ENCODE measurements at regions not wholly inside any gene's neighbourhood (a gene's known extent, or its start where the extent isn't known, plus 50 kb on each side); places are given as distances from the start of the nearest gene placed in this dataset.
A peak's percentile ranks its signal among the peaks of the same experiment; 100 is the strongest.
"Not testable (repeated sequence)": the region's sequence is repeated elsewhere in the genome, so short reads cannot be mapped to it uniquely, and the experiment has no call there.

- H3K9me3 Mint-ChIP-seq; ATAC-seq; H3K27ac Mint-ChIP-seq; H3K36me3 Mint-ChIP-seq; DNase-seq (ENCODE audit: low spot score in 2 of 2): not testable (repeated sequence)
These were observed 185.9 kb upstream of the ZNF644 start for GRCh38 chr1:91207691-91208090.

GRCh38 chr1:91204150-91204549 lies 182.3 kb upstream of the ZNF644 start:
- not testable (repeated sequence) for H3K36me3 Mint-ChIP-seq; H3K9me3 Mint-ChIP-seq; ATAC-seq; DNase-seq (ENCODE audit: low spot score in 2 of 2); H3K27ac Mint-ChIP-seq

- DNase-seq (ENCODE audit: low spot score in 2 of 2): no peak
- no peak for ATAC-seq
- H3K9me3 Mint-ChIP-seq: no peaks in the 10 kb centered on the region
- H3K27ac Mint-ChIP-seq: no peak overlapping the region
- H3K36me3 Mint-ChIP-seq: no peaks in the 10 kb centered on the region
These were observed 179.9 kb upstream of the ZNF644 start for GRCh38 chr1:91201694-91202093.

- Mint-ChIP-seq H3K9me3 (no peaks in the 10 kb centered on the region), H3K36me3 (no peaks in the 10 kb centered on the region), H3K27ac (no peak overlapping the region)
- DNase-seq (ENCODE audit: low spot score in 2 of 2) (no peak), ATAC-seq (no peak)
These were observed 179.3 kb upstream of the ZNF644 start for GRCh38 chr1:91201176-91201575.

GRCh38 chr1:91200675-91201074 lies 178.8 kb upstream of the ZNF644 start:
- no peak for ATAC-seq
- Mint-ChIP-seq H3K9me3 (no peaks in the 10 kb centered on the region), H3K27ac (no peak overlapping the region), H3K36me3 (no peaks in the 10 kb centered on the region)
- DNase-seq (ENCODE audit: low spot score in 2 of 2): no peak

GRCh38 chr1:91199988-91200387 lies 178.2 kb upstream of the ZNF644 start:
- Mint-ChIP-seq H3K36me3 (no peaks in the 10 kb centered on the region), H3K27ac (no peak overlapping the region), H3K9me3 (no peaks in the 10 kb centered on the region)
- ATAC-seq (no peak), DNase-seq (ENCODE audit: low spot score in 2 of 2) (no peak)

GRCh38 chr1:91190996-91191395 lies 169.2 kb upstream of the ZNF644 start:
- peaks cover 0 to 2% of the 10 kb centered on the region in 2 donors for H3K36me3 Mint-ChIP-seq
- ATAC-seq (no peak), DNase-seq (ENCODE audit: low spot score in 2 of 2) (no peak)
- peaks cover 0 to 5% of the 10 kb centered on the region in 2 donors for H3K9me3 Mint-ChIP-seq
- H3K27ac Mint-ChIP-seq: no peak overlapping the region

GRCh38 chr1:91189096-91189495 lies 167.3 kb upstream of the ZNF644 start:
- ATAC-seq: no peak
- H3K9me3 Mint-ChIP-seq: peaks cover 10 to 15% of the 10 kb centered on the region in 2 donors
- H3K27ac Mint-ChIP-seq: no peak overlapping the region
- peaks cover 0 to 7% of the 10 kb centered on the region in 2 donors for H3K36me3 Mint-ChIP-seq
- DNase-seq (ENCODE audit: low spot score in 2 of 2): no peak

GRCh38 chr1:91182807-91183206 lies 161.0 kb upstream of the ZNF644 start:
- not testable (repeated sequence) for ATAC-seq, H3K27ac Mint-ChIP-seq

GRCh38 chr1:91176250-91176649 lies 154.4 kb upstream of the ZNF644 start:
- no peak for ATAC-seq
- no peak overlapping the region for H3K27ac Mint-ChIP-seq
- no peak for DNase-seq (ENCODE audit: low spot score in 2 of 2)
- no peaks in the 10 kb centered on the region for H3K36me3 Mint-ChIP-seq
- H3K9me3 Mint-ChIP-seq: no peaks in the 10 kb centered on the region

More at GRCh38 chr1:91182807-91183206, 161.0 kb upstream of the ZNF644 start:
- not testable (repeated sequence) for DNase-seq (ENCODE audit: low spot score in 2 of 2); H3K36me3 Mint-ChIP-seq
- peaks cover 10 to 15% of the 10 kb centered on the region in 2 donors for H3K9me3 Mint-ChIP-seq

- DNase-seq (ENCODE audit: low spot score in 2 of 2): no peak
- Mint-ChIP-seq H3K36me3 (no peaks in the 10 kb centered on the region), H3K9me3 (no peaks in the 10 kb centered on the region), H3K27ac (no peak overlapping the region)
- ATAC-seq: no peak
These were observed 152.9 kb upstream of the ZNF644 start for GRCh38 chr1:91174734-91175133.

- ATAC-seq (no peak), DNase-seq (ENCODE audit: low spot score in 2 of 2) (no peak)
- H3K36me3 Mint-ChIP-seq: no peaks in the 10 kb centered on the region
- H3K27ac Mint-ChIP-seq: no peak overlapping the region
- H3K9me3 Mint-ChIP-seq: no peaks in the 10 kb centered on the region
These were observed 151.6 kb upstream of the ZNF644 start for GRCh38 chr1:91173346-91173890.

GRCh38 chr1:91172541-91172940 lies 150.7 kb upstream of the ZNF644 start:
- Mint-ChIP-seq H3K9me3 (no peaks in the 10 kb centered on the region), H3K36me3 (no peaks in the 10 kb centered on the region), H3K27ac (no peak overlapping the region)
- ATAC-seq (no peak), DNase-seq (ENCODE audit: low spot score in 2 of 2) (no peak)

GRCh38 chr1:91171898-91172297 lies 150.1 kb upstream of the ZNF644 start:
- Mint-ChIP-seq H3K36me3 (no peaks in the 10 kb centered on the region), H3K27ac (no peak overlapping the region), H3K9me3 (no peaks in the 10 kb centered on the region)
- ATAC-seq (no peak), DNase-seq (ENCODE audit: low spot score in 2 of 2) (no peak)

- ATAC-seq (no peak), DNase-seq (ENCODE audit: low spot score in 2 of 2) (no peak)
- no peak overlapping the region for H3K27ac Mint-ChIP-seq
- no peaks in the 10 kb centered on the region for H3K36me3 Mint-ChIP-seq
- no peaks in the 10 kb centered on the region for H3K9me3 Mint-ChIP-seq
These were observed 148.7 kb upstream of the ZNF644 start for GRCh38 chr1:91170571-91170970.

- Mint-ChIP-seq H3K36me3 (no peaks in the 10 kb centered on the region), H3K27ac (no peak overlapping the region), H3K9me3 (no peaks in the 10 kb centered on the region)
- DNase-seq (ENCODE audit: low spot score in 2 of 2): peak in 1 of 2 donors; percentile 22
- ATAC-seq: peak in 1 of 2 donors; percentile 52
These were observed 144.4 kb upstream of the ZNF644 start for GRCh38 chr1:91166106-91166712.

GRCh38 chr1:91165033-91165654 lies 143.3 kb upstream of the ZNF644 start:
- Mint-ChIP-seq H3K36me3 (no peaks in the 10 kb centered on the region), H3K9me3 (no peaks in the 10 kb centered on the region), H3K27ac (no peak overlapping the region)
- ATAC-seq (peak; percentile 89), DNase-seq (ENCODE audit: low spot score in 2 of 2) (peak in 1 of 2 donors; percentile 80)

GRCh38 chr1:91162613-91163012 lies 140.8 kb upstream of the ZNF644 start:
- ATAC-seq: no peak
- DNase-seq (ENCODE audit: low spot score in 2 of 2): no peak
- Mint-ChIP-seq H3K36me3 (no peaks in the 10 kb centered on the region), H3K27ac (no peak overlapping the region), H3K9me3 (no peaks in the 10 kb centered on the region)
